Inflammatory macrophage treated with lipopolysaccharide for 4 hours (primary cell): ENCODE measurements at regions not wholly inside any gene's neighbourhood (a gene's known extent, or its start where the extent isn't known, plus 50 kb on each side); places are given as distances from the start of the nearest gene placed in this dataset.

Source experiments
- DNase-seq: peaks from one replicate; pipeline ENCODE4 v3.0.0-alpha.2; 2020

GRCh38 chr10:78784546-78784945 lies 284.2 kb upstream of the ZMIZ1 start:
- DNase-seq = no peak

GRCh38 chr10:78785066-78785465 lies 283.7 kb upstream of the ZMIZ1 start:
- no peak for DNase-seq

GRCh38 chr10:78785991-78786390 lies 282.8 kb upstream of the ZMIZ1 start:
- no peak for DNase-seq

GRCh38 chr10:78787125-78787524 lies 281.6 kb upstream of the ZMIZ1 start:
- DNase-seq = no peak

GRCh38 chr10:78794736-78795455 lies 273.9 kb upstream of the ZMIZ1 start:
- no peak for DNase-seq

- DNase-seq = no peak
Observed at GRCh38 chr10:78798976-78799730, 269.6 kb upstream of the ZMIZ1 start.

- DNase-seq = no peak
Observed at GRCh38 chr10:78800006-78800405, 268.8 kb upstream of the ZMIZ1 start.

GRCh38 chr10:78800535-78801320 lies 268.0 kb upstream of the ZMIZ1 start:
- no peak for DNase-seq

- DNase-seq = no peak
Observed at GRCh38 chr10:78802431-78802830, 266.3 kb upstream of the ZMIZ1 start.

GRCh38 chr10:78802866-78803265 lies 265.9 kb upstream of the ZMIZ1 start:
- no peak for DNase-seq

GRCh38 chr10:78803710-78804109 lies 265.1 kb upstream of the ZMIZ1 start:
- no peak for DNase-seq

GRCh38 chr10:78804411-78805032 lies 264.2 kb upstream of the ZMIZ1 start:
- DNase-seq = no peak

- no peak for DNase-seq
Observed at GRCh38 chr10:78805176-78805575, 263.6 kb upstream of the ZMIZ1 start.

- peak; percentile 15 for DNase-seq
Observed at GRCh38 chr10:78806681-78807221, 262.0 kb upstream of the ZMIZ1 start.

GRCh38 chr10:78807504-78808203 lies 261.1 kb upstream of the ZMIZ1 start:
- DNase-seq = no peak

- DNase-seq = no peak
Observed at GRCh38 chr10:78808286-78808685, 260.5 kb upstream of the ZMIZ1 start.

- DNase-seq = peak; percentile 52
Observed at GRCh38 chr10:78808736-78809367, 259.9 kb upstream of the ZMIZ1 start.

- DNase-seq = no peak
Observed at GRCh38 chr10:78811174-78811573, 257.6 kb upstream of the ZMIZ1 start.

GRCh38 chr10:78812571-78813318 lies 256.0 kb upstream of the ZMIZ1 start:
- DNase-seq = no peak

- no peak for DNase-seq
Observed at GRCh38 chr10:78813526-78813925, 255.2 kb upstream of the ZMIZ1 start.

- DNase-seq = no peak
Observed at GRCh38 chr10:78813998-78814399, 254.8 kb upstream of the ZMIZ1 start.
